ENCODE measurements at regions not wholly inside any gene's neighbourhood (a gene's known extent, or its start where the extent isn't known, plus 50 kb on each side); places are given as distances from the start of the nearest gene placed in this dataset.

DNA sequence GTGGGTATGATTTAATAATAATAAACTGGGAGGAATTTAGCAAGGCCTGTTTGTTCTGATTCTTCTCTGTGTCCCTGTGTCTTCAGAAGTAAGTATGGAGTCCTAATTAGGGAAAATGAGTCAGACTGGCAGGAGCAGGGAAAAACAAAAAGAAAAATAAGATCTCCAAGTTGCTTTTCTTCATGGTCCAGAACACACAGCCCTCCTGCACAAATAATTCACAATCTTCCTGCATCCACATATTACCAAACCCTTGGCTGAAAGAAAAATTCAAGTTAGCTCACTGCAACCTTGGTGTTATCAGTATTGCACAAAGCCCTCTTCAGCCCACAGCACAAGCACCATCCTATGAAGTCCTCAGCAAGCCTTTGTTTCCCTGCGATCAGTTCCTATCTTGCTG is 142.0 kb upstream of the LAMA2 start:
- Histone ChIP-seq H3K27ac (no peak overlapping the region), H3K27me3 (no peaks in the 10 kb centered on the region), H3K36me3 (no peaks in the 10 kb centered on the region), H3K4me1 (no peaks in the 10 kb centered on the region), H3K4me3 (no peak overlapping the region), H3K9me3 (no peaks in the 10 kb centered on the region)
- intact Hi-C loops (cut with DNase I), result no loop called here
- 100% methylated on average over 1 of the region's 1 CpG for WGBS, 2 donors
- no peak for DNase-seq
- TF ChIP-seq POLR2A (IDR thresholded peaks at IDR 0.05), result no peak
- TF ChIP-seq, protein P1, sequence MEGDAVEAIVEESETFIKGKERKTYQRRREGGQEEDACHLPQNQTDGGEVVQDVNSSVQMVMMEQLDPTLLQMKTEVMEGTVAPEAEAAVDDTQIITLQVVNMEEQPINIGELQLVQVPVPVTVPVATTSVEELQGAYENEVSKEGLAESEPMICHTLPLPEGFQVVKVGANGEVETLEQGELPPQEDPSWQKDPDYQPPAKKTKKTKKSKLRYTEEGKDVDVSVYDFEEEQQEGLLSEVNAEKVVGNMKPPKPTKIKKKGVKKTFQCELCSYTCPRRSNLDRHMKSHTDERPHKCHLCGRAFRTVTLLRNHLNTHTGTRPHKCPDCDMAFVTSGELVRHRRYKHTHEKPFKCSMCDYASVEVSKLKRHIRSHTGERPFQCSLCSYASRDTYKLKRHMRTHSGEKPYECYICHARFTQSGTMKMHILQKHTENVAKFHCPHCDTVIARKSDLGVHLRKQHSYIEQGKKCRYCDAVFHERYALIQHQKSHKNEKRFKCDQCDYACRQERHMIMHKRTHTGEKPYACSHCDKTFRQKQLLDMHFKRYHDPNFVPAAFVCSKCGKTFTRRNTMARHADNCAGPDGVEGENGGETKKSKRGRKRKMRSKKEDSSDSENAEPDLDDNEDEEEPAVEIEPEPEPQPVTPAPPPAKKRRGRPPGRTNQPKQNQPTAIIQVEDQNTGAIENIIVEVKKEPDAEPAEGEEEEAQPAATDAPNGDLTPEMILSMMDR (IDR thresholded peaks at IDR 0.05), result no peak

DNA sequence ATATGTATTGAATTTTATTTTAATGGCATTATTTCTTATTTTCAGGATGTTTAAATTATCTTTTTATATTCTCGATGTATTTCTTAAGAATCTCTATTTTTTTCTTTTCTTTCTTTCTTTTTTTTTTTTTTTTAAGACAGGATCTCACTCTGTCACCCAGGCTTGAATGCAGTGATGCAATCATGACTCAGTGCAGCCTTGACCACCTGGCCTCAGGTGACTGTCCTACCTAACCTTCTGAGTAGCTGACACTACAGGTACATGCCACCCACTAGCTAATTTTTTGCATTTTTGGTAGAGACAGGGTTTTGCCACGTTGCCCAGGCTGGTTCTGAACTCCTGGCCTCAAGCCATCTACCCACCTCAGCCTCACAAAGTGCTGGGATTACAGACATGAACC is 143.8 kb upstream of the LAMA2 start:
- DNase-seq, result no peak
- 44 to 64% methylated on average over 2 of the region's 2 CpGs for WGBS, 2 donors

DNA sequence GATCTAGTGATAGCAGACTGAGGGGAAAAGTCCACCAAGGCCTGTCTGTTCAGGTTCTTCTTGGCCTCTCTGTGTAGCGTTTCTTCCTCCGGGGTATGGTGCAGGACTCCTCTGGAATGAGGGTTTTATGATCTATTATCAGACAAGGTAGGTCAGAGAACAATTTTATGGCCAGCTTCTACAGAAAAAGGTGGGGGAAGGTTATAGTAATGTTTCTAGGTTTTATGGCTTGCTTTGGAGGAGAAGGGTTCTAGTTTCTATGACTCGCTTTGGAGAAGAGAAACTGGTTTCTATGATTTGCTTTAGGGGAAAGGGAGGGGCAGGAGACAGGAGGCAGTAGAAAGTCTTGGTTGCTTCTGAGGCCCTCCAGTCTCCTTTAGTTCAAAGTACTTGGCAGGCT is 144.8 kb upstream of the LAMA2 start:
- Histone ChIP-seq H3K4me3 (no peak overlapping the region), H3K4me1 (no peaks in the 10 kb centered on the region), H3K27me3 (no peaks in the 10 kb centered on the region), H3K27ac (no peak overlapping the region), H3K9me3 (no peaks in the 10 kb centered on the region), H3K36me3 (no peaks in the 10 kb centered on the region)
- 81 to 86% methylated on average over 3 of the region's 3 CpGs for WGBS, 2 donors
- intact Hi-C loops (cut with DNase I), result no loop called here
- TF ChIP-seq, protein P1 (IDR thresholded peaks at IDR 0.05), result no peak
- no peak for TF ChIP-seq POLR2A (IDR thresholded peaks at IDR 0.05)
- no peak for DNase-seq

More for the DNA sequence above, 143.8 kb upstream of the LAMA2 start:
- H3K4me3 ChIP-seq, result no peak overlapping the region
- intact Hi-C loops (cut with DNase I), result no loop called here
- H3K9me3 ChIP-seq, result no peaks in the 10 kb centered on the region
- H3K36me3 ChIP-seq, result no peaks in the 10 kb centered on the region
- H3K27me3 ChIP-seq, result no peaks in the 10 kb centered on the region
- H3K4me1 ChIP-seq, result no peaks in the 10 kb centered on the region
- H3K27ac ChIP-seq, result no peak overlapping the region
- TF ChIP-seq POLR2A (IDR thresholded peaks at IDR 0.05), result no peak
- TF ChIP-seq, protein P1 (IDR thresholded peaks at IDR 0.05), result no peak

DNA sequence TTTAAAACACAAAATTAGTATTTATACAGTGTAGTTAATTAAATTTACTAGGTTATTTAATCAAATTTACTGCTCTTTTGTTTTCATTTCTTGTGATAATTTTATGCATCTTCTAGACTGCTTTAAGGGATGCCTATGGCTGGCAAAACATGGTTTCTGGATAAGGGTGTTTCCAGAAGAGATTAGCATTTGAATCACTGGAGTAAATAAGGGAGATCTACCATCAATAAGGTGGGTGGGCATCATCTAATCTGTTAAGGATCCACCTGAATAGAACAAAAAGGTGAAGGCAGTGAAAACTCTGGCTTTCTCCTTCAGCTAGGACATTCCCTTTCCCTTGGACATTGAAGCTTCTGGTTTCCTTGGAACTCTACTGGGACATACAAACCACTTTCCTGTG is 146.2 kb upstream of the LAMA2 start:
- H3K4me3 ChIP-seq, result no peak overlapping the region
- H3K27ac ChIP-seq, result no peak overlapping the region
- no peaks in the 10 kb centered on the region for H3K36me3 ChIP-seq
- TF ChIP-seq, protein P1 (IDR thresholded peaks at IDR 0.05), result no peak
- TF ChIP-seq POLR2A (IDR thresholded peaks at IDR 0.05), result no peak
- no peaks in the 10 kb centered on the region for H3K9me3 ChIP-seq
- no peaks in the 10 kb centered on the region for H3K4me1 ChIP-seq
- intact Hi-C loops (cut with DNase I), result no loop called here
- no peaks in the 10 kb centered on the region for H3K27me3 ChIP-seq
- no peak for DNase-seq

DNA sequence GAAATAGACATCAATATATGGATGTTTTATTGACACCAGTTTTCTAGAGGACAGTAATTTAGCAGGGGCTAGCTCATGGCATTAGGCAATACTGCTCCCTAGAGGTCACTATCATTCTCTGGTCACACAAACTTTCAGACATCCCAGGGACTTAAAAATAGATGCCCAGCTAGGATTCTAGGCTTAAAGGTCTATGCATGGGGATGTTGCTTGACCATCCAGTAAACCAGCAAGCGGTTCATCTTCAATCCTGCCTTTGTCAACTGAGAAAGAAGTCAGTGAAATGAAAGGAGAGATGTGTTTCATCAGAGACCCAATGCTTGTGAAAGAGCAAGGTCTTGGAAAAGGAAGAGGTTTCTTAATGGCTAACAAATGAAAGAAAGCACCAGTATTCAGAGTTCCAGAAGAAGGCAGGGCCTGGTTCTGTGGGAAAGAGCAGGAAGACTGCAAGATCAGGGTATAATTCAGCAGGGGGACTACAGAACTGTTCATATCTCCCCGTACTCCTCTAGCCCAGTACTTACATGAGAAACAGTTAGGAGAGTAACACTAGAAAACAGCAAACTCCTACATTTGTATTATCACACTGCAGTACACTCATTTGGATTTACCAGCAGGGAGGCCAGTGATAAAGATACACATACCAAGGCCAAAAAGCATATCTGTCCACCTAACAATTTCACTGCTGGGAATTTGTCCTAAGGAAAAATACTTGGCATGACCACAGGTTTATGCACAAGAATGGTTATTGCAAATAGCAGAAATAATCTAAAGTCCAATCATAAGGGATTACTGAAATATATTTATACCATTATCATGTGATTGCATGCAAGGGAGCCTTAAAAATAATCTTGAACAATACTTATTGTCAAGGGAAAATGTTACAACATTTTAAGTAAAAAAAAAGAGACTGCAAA is 151.4 kb upstream of the LAMA2 start:
- no peak for DNase-seq
- no peaks in the 10 kb centered on the region for H3K36me3 ChIP-seq
- no peak for TF ChIP-seq POLR2A (IDR thresholded peaks at IDR 0.05)
- TF ChIP-seq, protein P1 (IDR thresholded peaks at IDR 0.05), result peak in 5 of 6 experiments; percentile 16 to 63 (median 45)
- H3K9me3 ChIP-seq, result no peaks in the 10 kb centered on the region
- intact Hi-C loops (cut with DNase I), result no loop called here
- H3K27me3 ChIP-seq, result no peaks in the 10 kb centered on the region
- no peaks in the 10 kb centered on the region for H3K4me1 ChIP-seq
- WGBS, 2 donors, result 74 to 77% methylated on average over 2 of the region's 2 CpGs
- no peak overlapping the region for H3K4me3 ChIP-seq
- no peak overlapping the region for H3K27ac ChIP-seq

Measured in esophagus squamous epithelium (tissue), 5 donors.